GM23248 (cell line): ENCODE measurements at regions not wholly inside any gene's neighbourhood (a gene's known extent, or its start where the extent isn't known, plus 50 kb on each side); places are given as distances from the start of the nearest gene placed in this dataset.

Experiments
- DNase-seq: peaks from one replicate; pipeline ENCODE4 v3.0.0-alpha.2; 2015
- H2AFZ ChIP-seq: fragments of 200-600 bp; sonication (generic); 2 replicates; pipeline ENCODE4 v1.6.1; 2016; ENCODE audit warnings: antibody characterized with exemption
- H3F3A ChIP-seq: fragments of 200-600 bp; sonication (generic); 2 replicates; pipeline ENCODE4 v1.6.1; 2016; ENCODE audit warnings: mild to moderate bottlenecking, antibody characterized with exemption, mixed run types; ENCODE audit not compliant: insufficient read depth
- H3K27ac ChIP-seq: fragments of 200-600 bp; sonication (generic); 2 replicates; pipeline ENCODE4 v1.5.1; 2016; ENCODE audit warnings: mild to moderate bottlenecking
- H3K27me3 ChIP-seq: fragments of 200-600 bp; sonication (generic); replicated peaks from 2 replicates; pipeline ENCODE4 v1.6.1; 2016; ENCODE audit warnings: mild to moderate bottlenecking; ENCODE audit not compliant: insufficient read depth
- H3K36me3 ChIP-seq: fragments of 200-600 bp; sonication (generic); 2 replicates; pipeline ENCODE4 v1.6.1; 2016; ENCODE audit warnings: low read depth, mild to moderate bottlenecking
- H3K4me1 ChIP-seq: fragments of 200-600 bp; sonication (generic); 2 replicates; pipeline ENCODE4 v1.6.1; 2016; ENCODE audit warnings: mild to moderate bottlenecking; ENCODE audit not compliant: insufficient read depth
- H3K4me2 ChIP-seq: fragments of 200-600 bp; sonication (generic); one replicate; pipeline ENCODE4 v1.6.1; 2016; ENCODE audit warnings: mild to moderate bottlenecking; ENCODE audit not compliant: unreplicated experiment
- H3K4me3 ChIP-seq: fragments of 200-600 bp; sonication (generic); 2 replicates; pipeline ENCODE4 v1.5.1; 2016; ENCODE audit warnings: mild to moderate bottlenecking
- H3K79me2 ChIP-seq: fragments of 200-600 bp; sonication (generic); 2 replicates; pipeline ENCODE4 v1.6.1; 2016; ENCODE audit warnings: mild to moderate bottlenecking; ENCODE audit not compliant: insufficient read depth
- H3K9ac ChIP-seq: fragments of 200-600 bp; sonication (generic); 2 replicates; pipeline ENCODE4 v1.6.1; 2016; ENCODE audit warnings: mild to moderate bottlenecking
- H3K9me2 ChIP-seq: fragments of 200-600 bp; sonication (generic); 2 replicates; pipeline ENCODE4 v1.6.1; 2016; ENCODE audit warnings: mixed run types, mild to moderate bottlenecking, moderate library complexity; ENCODE audit not compliant: insufficient read depth
- H3K9me3 ChIP-seq: fragments of 200-600 bp; sonication (generic); one replicate; pipeline ENCODE4 v1.6.1; 2017; ENCODE audit warnings: low read depth
- H4K20me1 ChIP-seq: fragments of 200-600 bp; sonication (generic); 2 replicates; pipeline ENCODE4 v1.6.0; 2016; ENCODE audit not compliant: insufficient read depth
- EZH2 ChIP-seq: fragments of 200-600 bp; sonication (generic); IDR thresholded peaks from 2 replicates; pipeline ENCODE4 v1.6.1; 2018; ENCODE audit warnings: antibody characterized with exemption, mild to moderate bottlenecking; ENCODE audit not compliant: insufficient read depth, poor library complexity, severe bottlenecking
- EZH2phosphoT487 ChIP-seq: fragments of 200-600 bp; sonication (generic); IDR thresholded peaks from 2 replicates; pipeline ENCODE4 v1.6.1; 2018; ENCODE audit warnings: antibody characterized with exemption, moderate library complexity, mild to moderate bottlenecking, low read depth; ENCODE audit not compliant: insufficient read depth
- WGBS, 2 experiments: methylation state at CpG; one replicate each; pipeline ENCODE4 v1.1.6; 2015 to 2017; ENCODE audit warnings: low lambda C conversion rate in 2 of 2, low coverage in 1 of 2; ENCODE audit errors: missing lambda C conversion rate in 2 of 2; 5-methylcytosine and 5-hydroxymethylcytosine counted together
- in situ Hi-C: fragments of 300-500 bp; cut with MboI; formaldehyde crosslinking; loops from 2 replicates; pipeline ENCODE4 v1.15.0; 2020

- H2AFZ ChIP-seq = no peak overlapping the region
- H3K79me2 ChIP-seq = no peaks in the 10 kb centered on the region
- H3K4me2 ChIP-seq = no peak overlapping the region
- peak; percentile 88 for DNase-seq
- peaks cover 12% of the 10 kb centered on the region for H3F3A ChIP-seq
- H3K4me1 ChIP-seq = peaks cover 10% of the 10 kb centered on the region
- no peaks in the 10 kb centered on the region for H4K20me1 ChIP-seq
- H3K27ac ChIP-seq = no peak overlapping the region
- H3K27me3 ChIP-seq = no peaks in the 10 kb centered on the region
- WGBS, 2 experiments = 96 to 100% methylated on average over 3 of the region's 3 CpGs
- no peaks in the 10 kb centered on the region for H3K9me2 ChIP-seq
- H3K36me3 ChIP-seq = no peaks in the 10 kb centered on the region
- no peaks in the 10 kb centered on the region for H3K9me3 ChIP-seq
- TF ChIP-seq EZH2 = no peak
- TF ChIP-seq EZH2phosphoT487 = no peak
- no peak overlapping the region for H3K9ac ChIP-seq
- no peak overlapping the region for H3K4me3 ChIP-seq
- in situ Hi-C loops = no loop called here
These were observed 245.3 kb downstream of the FAM76B start for GRCh38 chr11:95544095-95544856.

GRCh38 chr11:95542868-95543551, 246.6 kb downstream of the FAM76B start:
- TF ChIP-seq EZH2 (no peak), EZH2phosphoT487 (no peak)
- Histone ChIP-seq H3K36me3 (no peaks in the 10 kb centered on the region), H3K4me1 (peaks cover 10% of the 10 kb centered on the region), H3K4me2 (no peak overlapping the region), H3F3A (peaks cover 12% of the 10 kb centered on the region), H3K79me2 (no peaks in the 10 kb centered on the region), H3K9ac (no peak overlapping the region), H2AFZ (no peak overlapping the region), H3K9me3 (no peaks in the 10 kb centered on the region), H3K9me2 (no peaks in the 10 kb centered on the region), H4K20me1 (no peaks in the 10 kb centered on the region), H3K27ac (no peak overlapping the region), H3K4me3 (no peak overlapping the region), H3K27me3 (no peaks in the 10 kb centered on the region)
- DNase-seq = no peak
- 98 to 100% methylated on average over 2 of the region's 2 CpGs for WGBS, 2 experiments
- in situ Hi-C loops = no loop called here

GRCh38 chr11:95541715-95542114, 247.9 kb downstream of the FAM76B start:
- Histone ChIP-seq H3K27ac (no peak overlapping the region), H3K9me2 (no peaks in the 10 kb centered on the region), H3K9me3 (no peaks in the 10 kb centered on the region), H3K79me2 (no peaks in the 10 kb centered on the region), H3K27me3 (no peaks in the 10 kb centered on the region), H3K4me2 (no peak overlapping the region), H3K36me3 (no peaks in the 10 kb centered on the region), H2AFZ (no peak overlapping the region), H4K20me1 (no peaks in the 10 kb centered on the region), H3K4me3 (no peak overlapping the region), H3K9ac (no peak overlapping the region), H3K4me1 (peaks cover 10% of the 10 kb centered on the region), H3F3A (peaks cover 12% of the 10 kb centered on the region)
- no peak for DNase-seq
- in situ Hi-C loops = no loop called here
- TF ChIP-seq EZH2 (no peak), EZH2phosphoT487 (no peak)
- 96 to 97% methylated on average over 4 of the region's 4 CpGs for WGBS, 2 experiments

- Histone ChIP-seq H3K9ac (no peak overlapping the region), H3K9me3 (no peaks in the 10 kb centered on the region), H3K79me2 (no peaks in the 10 kb centered on the region), H3K4me2 (no peak overlapping the region), H3K27me3 (no peaks in the 10 kb centered on the region), H3K27ac (peak overlapping the region; percentile 34), H3K9me2 (no peaks in the 10 kb centered on the region), H3K4me1 (peaks cover 12% of the 10 kb centered on the region), H4K20me1 (no peaks in the 10 kb centered on the region), H3K36me3 (no peaks in the 10 kb centered on the region), H3F3A (peaks cover 11% of the 10 kb centered on the region), H2AFZ (no peak overlapping the region), H3K4me3 (no peak overlapping the region)
- TF ChIP-seq EZH2phosphoT487 = peak; percentile 67; the same call in 1 of the 2 replicates
- no peak for TF ChIP-seq EZH2
- in situ Hi-C loops = no loop called here
- DNase-seq = peak; percentile 58
- WGBS, 2 experiments = 60 to 77% methylated on average over 3 of the region's 3 CpGs
These were observed 253.4 kb downstream of the FAM76B start for GRCh38 chr11:95536047-95536690.
